ENCODE measurements at regions not wholly inside any gene's neighbourhood (a gene's known extent, or its start where the extent isn't known, plus 50 kb on each side); places are given as distances from the start of the nearest gene placed in this dataset.

- TF ChIP-seq CTCF (conservative IDR thresholded peaks at IDR 0.05; ENCODE audit: low read depth, low read length) (no peak), EZH2 (IDR thresholded peaks at IDR 0.05; ENCODE audit: borderline replicate concordance, low read depth, low read length, poor library complexity, severe bottlenecking) (no peak)
These were observed 291.8 kb downstream of the CRPPA start for GRCh38 chr7:16129431-16130110.

Measured in A673 (cell line).